Activated gamma-delta T cell treated with Interleukin-2 at 50 U/mL for 16 hours (primary cell): ENCODE measurements at regions not wholly inside any gene's neighbourhood (a gene's known extent, or its start where the extent isn't known, plus 50 kb on each side); places are given as distances from the start of the nearest gene placed in this dataset.
"Not testable (repeated sequence)": the region's sequence is repeated elsewhere in the genome, so short reads cannot be mapped to it uniquely, and the experiment has no call there.

Source experiments
- DNase-seq: peaks from one replicate; pipeline ENCODE4 v3.0.0-alpha.2; 2020

GRCh38 chr3:10667901-10668476, 148.0 kb upstream of the SLC6A11 start:
- DNase-seq, result no peak

- DNase-seq, result no peak
Observed at GRCh38 chr3:10669490-10670048, 146.5 kb upstream of the SLC6A11 start.

- no peak for DNase-seq
Observed at GRCh38 chr3:10672422-10672821, 143.6 kb upstream of the SLC6A11 start.

GRCh38 chr3:10674578-10674977, 141.4 kb upstream of the SLC6A11 start:
- DNase-seq, result no peak

DNA sequence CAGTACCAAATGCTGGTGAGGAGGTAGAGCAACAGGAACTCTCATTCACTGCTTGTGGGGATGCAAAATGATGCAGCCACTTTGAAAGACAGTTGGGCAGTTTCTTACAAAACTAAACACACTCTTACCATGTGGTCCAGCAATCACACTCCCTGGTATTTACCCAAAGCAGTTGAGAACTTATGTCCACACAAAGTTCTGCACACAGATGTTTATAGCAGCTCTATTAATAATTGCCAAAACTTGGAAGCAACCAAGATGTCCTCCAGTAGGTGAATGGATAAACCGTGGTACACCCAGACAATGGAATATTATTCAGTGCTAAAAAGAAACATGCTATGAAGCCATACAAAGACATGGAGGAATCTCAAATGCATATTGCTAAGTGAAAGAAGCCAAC, 139.1 kb upstream of the SLC6A11 start:
- no peak for DNase-seq

- no peak for DNase-seq
Observed at GRCh38 chr3:10678796-10679376, 137.1 kb upstream of the SLC6A11 start.

GRCh38 chr3:10680796-10681195, 135.2 kb upstream of the SLC6A11 start:
- DNase-seq, result no peak

- DNase-seq, result no peak
Observed at GRCh38 chr3:10682692-10683091, 133.3 kb upstream of the SLC6A11 start.

- no peak for DNase-seq
Observed at GRCh38 chr3:10683106-10683505, 132.9 kb upstream of the SLC6A11 start.

GRCh38 chr3:10688126-10688525, 127.9 kb upstream of the SLC6A11 start:
- no peak for DNase-seq

DNA sequence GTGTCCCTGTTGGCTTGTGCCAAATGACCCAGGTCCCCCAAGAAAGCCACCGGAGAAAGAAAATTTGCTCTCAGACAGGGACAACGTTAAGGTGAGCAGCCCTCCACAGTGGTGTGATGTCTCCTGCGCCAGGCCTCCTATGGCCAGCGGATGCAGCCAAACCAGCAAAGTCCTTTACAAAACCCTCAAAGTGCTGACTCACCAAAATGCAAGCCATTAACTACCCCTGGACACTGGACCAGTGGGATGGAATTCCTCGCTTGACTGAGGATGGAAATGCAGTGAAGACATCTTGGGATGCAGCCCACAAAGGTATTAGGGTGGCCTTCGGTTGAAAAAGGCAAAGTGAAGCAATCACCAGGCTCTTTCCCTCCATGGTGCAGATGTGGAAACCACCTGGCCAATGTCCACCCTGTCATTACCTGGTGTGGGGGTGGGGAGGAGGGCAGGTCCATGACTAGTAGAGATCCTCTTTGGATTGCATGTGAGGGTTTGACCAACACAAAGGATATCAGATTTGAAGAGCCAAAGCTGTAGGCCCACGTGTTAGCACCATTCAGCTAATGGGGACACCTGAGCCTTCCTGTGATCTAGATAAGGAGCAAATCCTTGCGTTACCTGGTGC, 127.4 kb upstream of the SLC6A11 start:
- DNase-seq, result no peak

DNA sequence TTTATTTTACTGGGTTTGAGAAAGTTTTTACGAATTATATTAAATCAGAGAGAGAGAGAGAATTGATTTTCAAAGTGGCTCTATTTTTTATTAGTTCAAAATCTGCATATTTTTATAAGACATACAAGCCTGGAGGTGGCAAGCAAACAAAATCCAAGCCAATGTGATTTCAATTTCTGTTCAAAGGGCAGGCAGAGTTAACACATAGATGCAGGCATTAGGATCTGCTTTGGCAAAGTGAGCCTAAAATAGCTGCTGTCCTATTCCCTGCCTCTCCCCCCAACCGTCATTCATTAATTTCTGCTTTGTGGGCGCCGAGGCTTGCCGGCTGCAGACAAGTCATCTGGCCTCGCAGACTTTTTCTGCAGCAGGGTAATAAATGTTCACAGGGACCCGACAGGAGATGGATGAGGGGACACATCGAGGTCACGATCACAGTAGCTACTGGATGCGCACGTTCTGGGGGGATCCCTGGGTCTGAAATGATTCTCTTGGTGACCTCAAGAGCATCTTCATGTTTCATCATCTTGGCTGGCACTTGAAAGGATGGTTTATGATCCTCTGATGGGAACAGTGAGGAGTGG, 123.9 kb upstream of the SLC6A11 start:
- no peak for DNase-seq

- DNase-seq, result no peak
Observed at GRCh38 chr3:10693457-10693856, 122.6 kb upstream of the SLC6A11 start.

DNA sequence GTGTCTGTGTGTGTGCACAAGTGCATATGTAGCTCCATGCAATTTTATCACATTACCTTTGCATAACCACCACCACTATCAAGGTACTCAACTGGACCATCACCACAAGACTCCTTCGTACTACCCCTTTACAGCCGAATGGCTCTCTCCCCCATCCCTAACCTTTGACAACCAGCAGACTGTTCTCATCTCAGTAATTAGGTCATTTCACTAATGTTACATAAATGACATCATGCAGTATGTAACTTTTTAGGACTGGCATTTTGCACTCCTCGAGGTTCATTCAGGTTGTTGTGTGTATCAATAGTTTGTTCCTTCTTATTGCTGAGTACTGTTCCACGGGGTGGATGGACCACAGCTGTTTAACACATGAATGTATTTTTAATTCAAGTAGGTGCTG, 121.8 kb upstream of the SLC6A11 start:
- DNase-seq, result no peak

GRCh38 chr3:10695186-10695585, 120.8 kb upstream of the SLC6A11 start:
- not testable (repeated sequence) for DNase-seq

- DNase-seq, result no peak
Observed at GRCh38 chr3:10695595-10696285, 120.3 kb upstream of the SLC6A11 start.

DNA sequence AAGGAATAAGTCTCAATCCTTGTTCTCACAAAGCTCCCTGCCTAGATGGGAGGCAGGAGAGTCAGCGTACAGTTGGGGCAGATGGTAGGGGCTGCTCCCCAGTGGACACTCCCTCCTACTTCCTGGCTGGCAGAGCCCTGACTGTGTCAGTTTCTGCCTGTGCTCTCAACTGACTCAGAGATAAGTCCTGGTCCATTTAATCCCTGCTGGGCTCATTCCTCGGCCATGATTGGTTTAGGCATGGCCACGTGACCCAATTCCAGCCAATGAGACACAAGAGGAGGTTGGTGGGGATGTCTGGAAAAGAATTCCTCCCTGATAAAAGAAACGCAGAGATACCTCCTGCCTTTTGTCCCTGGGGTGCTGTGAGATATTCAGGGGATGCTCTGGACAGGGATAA, 118.1 kb upstream of the SLC6A11 start:
- no peak for DNase-seq

DNA sequence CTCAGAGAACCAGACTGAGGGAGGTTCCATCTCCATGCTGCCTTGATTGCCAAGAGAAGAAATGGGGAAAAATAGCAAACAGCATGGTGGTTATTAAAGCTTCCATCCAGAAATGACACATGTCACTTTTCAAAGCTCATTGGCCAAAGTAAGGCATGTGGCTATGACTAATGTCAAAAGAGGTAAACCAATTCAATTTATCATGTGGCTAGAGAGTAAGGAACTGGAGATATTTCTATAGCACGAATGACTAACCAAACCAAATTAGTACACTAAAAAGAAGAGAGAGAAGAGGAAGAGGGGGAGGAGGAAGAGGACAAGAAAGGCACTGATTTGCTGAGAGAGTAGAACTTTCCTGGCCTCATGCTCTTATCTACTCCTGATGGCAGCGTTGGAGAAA, 115.2 kb upstream of the SLC6A11 start:
- DNase-seq, result no peak

- DNase-seq, result no peak
Observed at GRCh38 chr3:10702961-10703740, 112.9 kb upstream of the SLC6A11 start.

GRCh38 chr3:10703875-10704274, 112.2 kb upstream of the SLC6A11 start:
- no peak for DNase-seq

DNA sequence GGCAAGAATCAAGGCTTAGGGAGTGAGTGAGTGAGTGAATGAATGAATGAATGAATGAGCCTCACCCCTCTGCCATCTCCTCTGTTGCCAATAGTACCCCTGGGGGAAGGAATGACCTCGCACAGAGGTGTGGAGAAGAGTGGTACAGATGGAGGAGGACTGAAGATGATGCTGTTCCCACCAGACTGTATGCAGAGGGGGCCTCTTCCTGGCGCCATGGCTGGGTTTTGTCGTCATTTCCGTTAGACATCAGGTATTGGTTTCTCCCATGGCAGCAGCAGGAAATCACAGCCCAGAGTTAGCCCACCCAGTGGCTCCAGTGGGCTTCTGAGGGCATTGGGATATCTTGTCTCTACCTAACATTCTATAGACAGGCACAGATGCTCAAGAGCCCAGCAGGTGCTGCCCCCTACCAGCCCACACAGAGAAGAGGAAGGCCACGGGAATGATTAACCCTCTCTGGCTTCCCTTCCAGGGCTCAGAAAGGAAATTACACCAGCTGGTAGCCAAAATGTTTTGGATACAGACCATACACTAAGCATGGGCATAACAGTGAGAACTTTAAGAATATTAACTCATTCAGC, 109.8 kb upstream of the SLC6A11 start:
- DNase-seq, result no peak

- no peak for DNase-seq
Observed at GRCh38 chr3:10706740-10707399, 109.2 kb upstream of the SLC6A11 start.
